ENCODE measurements at regions not wholly inside any gene's neighbourhood (a gene's known extent, or its start where the extent isn't known, plus 50 kb on each side); places are given as distances from the start of the nearest gene placed in this dataset.

DNA sequence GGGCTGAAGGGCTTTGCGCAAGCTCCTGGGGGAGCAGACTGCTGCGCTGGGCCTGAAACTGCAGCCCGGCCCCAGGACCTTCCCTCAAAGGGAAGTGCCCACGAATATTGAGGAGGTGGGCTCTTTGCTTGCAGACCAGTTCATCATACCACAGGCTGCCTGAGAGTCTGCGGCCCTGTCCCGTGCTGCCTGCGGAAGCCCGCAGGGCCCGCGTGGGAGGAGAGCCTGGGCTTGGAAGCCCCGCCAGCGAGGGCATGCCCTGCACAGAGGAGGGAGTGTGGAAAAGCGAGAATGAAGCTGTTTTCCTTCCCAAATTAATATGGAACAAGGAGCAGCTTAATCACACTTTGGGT, 83.6 kb upstream of the MKI67 start:
- ChIA-PET CTCF (interaction anchor here (0.7 to 7.6 kb wide), 10 partner anchors 13 to 146 kb away, joined by 3 to 137 read pairs (median 4); no protein-coding TSS in a partner anchor), POLR2A (no interaction called here)
- Mint-ChIP-seq H3K4me3 (peak overlapping the region; percentile 73), H3K4me1 (ENCODE audit: low read depth) (peaks cover 13% of the 10 kb centered on the region), H3K9me3 (ENCODE audit: insufficient read depth) (no peaks in the 10 kb centered on the region), H3K36me3 (ENCODE audit: low read depth) (no peaks in the 10 kb centered on the region), H3K27me3 (ENCODE audit: low read depth) (peaks cover 11% of the 10 kb centered on the region), H3K27ac (peak overlapping the region; percentile 69)
- ATAC-seq (peak; percentile 3), DNase-seq (no peak)

DNA sequence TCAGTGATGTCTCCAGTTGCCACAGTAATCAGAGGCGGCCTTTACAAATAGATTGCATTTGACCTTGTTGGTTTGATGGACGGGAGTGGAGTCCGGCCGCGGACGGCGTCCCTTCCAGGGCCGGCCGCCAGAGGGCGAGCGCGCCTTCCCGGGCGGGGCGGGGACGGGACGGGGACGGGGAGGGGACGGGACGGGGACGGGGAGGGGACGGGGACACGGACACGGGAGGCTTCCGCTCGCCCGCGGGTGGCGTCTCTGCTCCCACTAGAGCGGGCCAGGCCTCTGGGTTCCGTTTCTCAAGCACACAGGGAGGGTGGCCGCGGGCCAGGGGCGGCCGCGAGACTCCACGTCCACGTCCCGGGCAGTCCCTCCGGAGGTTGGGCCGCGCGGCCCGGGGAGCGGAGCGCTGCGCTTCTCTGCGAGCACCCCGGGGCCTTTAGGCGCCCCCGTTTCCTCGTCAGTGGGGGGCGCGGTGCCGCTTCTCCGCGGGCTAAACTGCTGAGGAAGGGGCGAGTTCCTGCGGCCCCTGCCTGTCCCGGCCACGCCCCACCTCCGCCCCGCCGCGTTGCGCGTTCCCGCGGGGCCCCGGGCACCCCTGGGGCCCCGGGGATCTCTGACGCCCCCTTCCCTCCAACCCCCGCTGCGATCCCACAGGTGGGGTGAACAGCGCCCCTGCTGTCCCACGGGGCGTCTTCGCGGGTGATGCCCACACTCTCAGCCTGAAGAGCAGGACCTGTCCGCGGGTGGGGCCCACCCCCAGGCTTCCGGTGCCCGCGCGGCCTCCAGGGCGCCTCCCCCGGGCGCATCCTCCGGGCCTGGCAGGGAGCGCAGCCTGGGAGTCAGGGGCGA, 84.2 kb upstream of the MKI67 start:
- peak; percentile 72 for ATAC-seq
- Mint-ChIP-seq H3K9me3 (ENCODE audit: insufficient read depth) (no peaks in the 10 kb centered on the region), H3K36me3 (ENCODE audit: low read depth) (no peaks in the 10 kb centered on the region), H3K27me3 (ENCODE audit: low read depth) (peaks cover 11% of the 10 kb centered on the region), H3K4me1 (ENCODE audit: low read depth) (peaks cover 13% of the 10 kb centered on the region), H3K4me3 (peak overlapping the region; percentile 73), H3K27ac (peak overlapping the region; percentile 69)
- ChIA-PET CTCF (interaction anchor here (0.7 to 7.6 kb wide), 15 partner anchors 11 to 147 kb away, joined by 3 to 137 read pairs (median 5); no protein-coding TSS in a partner anchor), POLR2A (interaction anchor here (0.6 to 1.1 kb wide), 2 partner anchors 29 to 32 kb away, joined by 3 to 5 read pairs; no protein-coding TSS in a partner anchor)
- peak; percentile 78 for DNase-seq

DNA sequence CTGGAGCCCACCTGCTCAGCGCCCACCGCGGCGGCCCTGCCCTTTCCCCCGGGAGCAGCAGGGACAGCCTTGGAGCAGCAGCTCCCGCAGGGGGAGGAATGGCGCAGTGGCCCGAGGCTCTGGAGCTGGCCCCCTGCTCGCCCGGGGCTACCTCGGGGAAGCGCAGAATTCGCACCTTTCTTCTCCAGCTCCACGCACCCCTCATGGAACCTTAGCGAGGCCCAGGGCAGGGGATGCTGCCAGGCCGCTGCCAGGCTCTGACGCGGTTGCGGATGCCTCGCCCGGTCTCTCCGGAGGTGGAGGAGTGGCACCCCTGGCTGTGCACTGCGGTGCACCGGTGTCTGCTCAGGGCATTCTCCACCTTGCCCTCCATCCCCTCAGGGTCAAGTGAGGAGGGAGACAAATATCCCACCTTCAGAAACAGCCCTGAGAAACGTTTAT, 84.9 kb upstream of the MKI67 start:
- CTCF ChIA-PET = interaction anchor here (0.6 to 7.6 kb wide), 17 partner anchors 10 to 204 kb away, joined by 3 to 137 read pairs (median 6); no protein-coding TSS in a partner anchor

DNA sequence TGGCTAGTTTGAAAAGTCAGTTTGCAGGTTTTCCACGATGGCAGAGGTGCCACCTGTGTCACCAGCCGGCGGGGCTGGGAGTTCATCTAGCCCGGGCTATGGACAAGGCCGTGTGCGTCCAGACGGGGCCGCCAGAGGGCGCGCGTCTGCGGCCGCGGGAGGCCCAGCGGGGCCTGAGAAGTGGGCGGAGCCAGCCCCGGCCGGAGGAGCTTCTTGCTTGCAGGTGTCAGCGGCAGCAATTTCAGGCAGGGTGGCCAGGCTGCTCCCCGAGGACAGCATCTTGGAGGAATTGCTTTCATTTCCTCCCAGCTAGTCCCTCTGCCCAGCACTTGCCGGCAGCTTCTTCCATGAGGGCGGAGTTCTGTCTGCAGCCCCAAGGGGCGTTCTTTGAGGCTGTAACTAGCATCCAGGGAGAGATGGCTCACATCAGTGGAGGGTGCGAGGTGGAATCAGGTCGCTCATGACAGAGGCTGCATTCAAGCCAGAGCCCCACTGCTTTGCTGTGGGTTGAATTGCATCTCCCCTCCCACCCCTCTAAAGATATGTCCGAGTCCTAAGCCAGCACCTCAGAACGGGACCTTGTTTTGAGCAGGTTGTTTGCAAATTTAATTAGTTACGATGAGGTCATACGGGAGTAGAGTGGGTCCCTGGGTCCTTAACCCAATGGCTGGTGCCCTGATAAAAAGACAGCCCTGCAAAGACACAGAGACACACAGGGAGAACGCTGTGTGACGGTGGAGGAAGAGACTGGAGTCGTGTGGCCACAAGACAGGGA, 85.9 kb upstream of the MKI67 start:
- Mint-ChIP-seq H3K36me3 (ENCODE audit: low read depth) (no peaks in the 10 kb centered on the region), H3K27me3 (ENCODE audit: low read depth) (peaks cover 10% of the 10 kb centered on the region), H3K27ac (peak overlapping the region; percentile 78), H3K4me1 (ENCODE audit: low read depth) (peaks cover 16% of the 10 kb centered on the region), H3K4me3 (peak overlapping the region; percentile 71), H3K9me3 (ENCODE audit: insufficient read depth) (no peaks in the 10 kb centered on the region)
- POLR2A ChIA-PET = interaction anchor here (0.6 to 1.8 kb wide), 3 partner anchors 20 to 34 kb away, joined by 3 to 7 read pairs (median 3); no protein-coding TSS in a partner anchor
- ATAC-seq (peak; percentile 80), DNase-seq (peak; percentile 87)
- CTCF ChIA-PET = interaction anchor here (0.7 to 7.6 kb wide), 24 partner anchors 10 to 648 kb away, joined by 3 to 137 read pairs (median 6); no protein-coding TSS in a partner anchor

More for the DNA sequence above, 84.9 kb upstream of the MKI67 start:
- POLR2A ChIA-PET = interaction anchor here (0.6 to 1.8 kb wide), 3 partner anchors 30 to 33 kb away, joined by 3 to 7 read pairs (median 5); no protein-coding TSS in a partner anchor
- no peaks in the 10 kb centered on the region for H3K9me3 Mint-ChIP-seq (ENCODE audit: insufficient read depth)
- peaks cover 13% of the 10 kb centered on the region for H3K4me1 Mint-ChIP-seq (ENCODE audit: low read depth)
- ATAC-seq (no peak), DNase-seq (no peak)
- H3K27ac Mint-ChIP-seq = no peak overlapping the region
- H3K36me3 Mint-ChIP-seq (ENCODE audit: low read depth) = no peaks in the 10 kb centered on the region
- H3K4me3 Mint-ChIP-seq = peak overlapping the region; percentile 71
- peaks cover 9% of the 10 kb centered on the region for H3K27me3 Mint-ChIP-seq (ENCODE audit: low read depth)

DNA sequence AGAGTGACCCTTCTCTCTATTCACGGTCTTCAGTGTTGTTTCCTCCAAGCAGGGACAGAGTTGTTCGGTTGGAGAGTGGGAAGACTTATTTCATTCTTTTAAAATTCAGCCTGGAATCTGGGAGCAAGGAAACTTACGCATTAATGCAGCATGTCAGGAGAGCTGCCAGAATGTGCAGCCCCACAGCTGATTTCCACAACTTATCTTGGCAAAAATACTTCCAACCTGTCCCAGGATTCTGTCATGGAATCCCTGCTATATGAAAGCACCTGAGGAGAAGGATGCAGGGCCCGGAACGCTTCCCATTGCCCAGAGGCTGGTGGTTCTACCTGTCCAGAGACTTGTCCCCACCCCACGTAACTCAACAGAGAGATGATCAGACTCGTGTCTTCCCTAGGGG, 86.9 kb upstream of the MKI67 start:
- Mint-ChIP-seq H3K27me3 (ENCODE audit: low read depth) (peaks cover 11% of the 10 kb centered on the region), H3K27ac (no peak overlapping the region), H3K4me3 (no peak overlapping the region), H3K4me1 (ENCODE audit: low read depth) (peaks cover 18% of the 10 kb centered on the region), H3K36me3 (ENCODE audit: low read depth) (no peaks in the 10 kb centered on the region), H3K9me3 (ENCODE audit: insufficient read depth) (no peaks in the 10 kb centered on the region)
- ChIA-PET POLR2A (interaction anchor here (1.8 kb wide), 1 partner anchor 32 kb away, joined by 7 read pairs; no protein-coding TSS in a partner anchor), CTCF (interaction anchor here (1.6 to 7.6 kb wide), 7 partner anchors 9 to 56 kb away, joined by 6 to 137 read pairs (median 20); no protein-coding TSS in a partner anchor)
- DNase-seq (no peak), ATAC-seq (no peak)

DNA sequence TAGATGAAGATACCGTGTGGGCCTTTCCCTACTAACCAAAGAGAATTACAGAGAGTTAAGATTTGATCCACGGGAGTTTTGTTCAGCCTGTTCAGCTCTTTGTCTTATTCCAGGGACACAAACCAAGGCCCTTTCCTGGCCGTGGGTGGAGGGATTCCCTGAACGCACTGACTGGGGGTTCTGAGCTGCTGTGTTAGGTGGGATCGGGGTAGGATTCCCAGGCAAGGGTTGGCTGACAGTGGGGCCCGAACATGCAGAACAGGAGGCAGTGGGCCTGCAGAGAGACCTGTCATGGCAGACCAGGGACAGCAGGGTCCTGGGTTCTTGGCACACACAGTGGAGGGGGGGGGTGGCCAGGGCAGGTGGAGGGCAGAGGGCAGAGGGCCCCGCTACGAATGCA, 89.5 kb upstream of the MKI67 start:
- peaks cover 17% of the 10 kb centered on the region for H3K4me1 Mint-ChIP-seq (ENCODE audit: low read depth)
- ATAC-seq (no peak), DNase-seq (no peak)
- ChIA-PET POLR2A (no interaction called here), CTCF (interaction anchor here (2.0 kb wide), 1 partner anchor 37 kb away, joined by 7 read pairs; no protein-coding TSS in a partner anchor)
- no peak overlapping the region for H3K27ac Mint-ChIP-seq
- peaks cover 6% of the 10 kb centered on the region for H3K27me3 Mint-ChIP-seq (ENCODE audit: low read depth)
- H3K4me3 Mint-ChIP-seq = no peak overlapping the region
- H3K36me3 Mint-ChIP-seq (ENCODE audit: low read depth) = no peaks in the 10 kb centered on the region
- H3K9me3 Mint-ChIP-seq (ENCODE audit: insufficient read depth) = no peaks in the 10 kb centered on the region

DNA sequence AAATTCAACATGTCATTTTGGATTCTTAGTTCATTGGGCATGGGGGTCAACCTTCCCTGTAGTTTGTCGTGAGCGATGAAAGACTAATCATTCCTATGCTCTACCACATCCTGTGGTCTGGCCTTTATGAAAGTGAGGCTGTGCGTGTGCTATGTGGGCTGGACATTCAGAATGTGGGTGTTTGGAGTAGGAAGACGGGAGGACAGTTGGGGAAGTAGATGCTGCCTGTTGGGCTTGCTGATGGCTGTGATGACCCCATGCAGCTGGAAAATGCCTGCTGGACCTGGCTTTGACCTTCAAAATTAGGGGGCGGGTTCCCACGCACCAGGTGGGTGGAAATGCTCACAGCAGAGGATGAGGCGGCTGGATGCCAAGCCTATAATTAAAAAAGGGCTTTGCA, 90.9 kb upstream of the MKI67 start:
- no peak overlapping the region for H3K27ac Mint-ChIP-seq
- H3K4me3 Mint-ChIP-seq = no peak overlapping the region
- no peaks in the 10 kb centered on the region for H3K36me3 Mint-ChIP-seq (ENCODE audit: low read depth)
- no peaks in the 10 kb centered on the region for H3K9me3 Mint-ChIP-seq (ENCODE audit: insufficient read depth)
- ATAC-seq (no peak), DNase-seq (no peak)
- POLR2A ChIA-PET = no interaction called here
- H3K27me3 Mint-ChIP-seq (ENCODE audit: low read depth) = peaks cover 9% of the 10 kb centered on the region
- CTCF ChIA-PET = interaction anchor here (2.0 kb wide), 1 partner anchor 39 kb away, joined by 7 read pairs; no protein-coding TSS in a partner anchor
- H3K4me1 Mint-ChIP-seq (ENCODE audit: low read depth) = peaks cover 21% of the 10 kb centered on the region

DNA sequence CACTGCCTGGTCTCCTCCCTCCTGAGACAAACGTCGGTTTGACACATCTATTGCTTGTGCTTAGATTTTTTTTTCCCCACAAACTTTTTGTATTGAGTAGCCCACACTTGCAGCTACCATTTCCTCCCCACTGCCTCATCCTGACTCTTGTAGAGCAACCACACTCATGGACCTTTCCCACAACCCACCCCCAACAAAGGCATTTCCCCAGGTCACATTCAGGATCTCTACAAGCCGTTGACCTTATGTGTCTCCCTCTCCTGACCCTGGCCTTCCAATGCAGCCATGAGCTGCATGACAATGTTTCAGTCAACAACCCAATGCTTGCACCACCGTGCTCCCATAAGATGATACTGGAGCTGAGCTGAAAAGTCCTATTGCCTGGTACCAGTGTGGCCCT, 91.9 kb upstream of the MKI67 start:
- Mint-ChIP-seq H3K4me3 (no peak overlapping the region), H3K36me3 (ENCODE audit: low read depth) (no peaks in the 10 kb centered on the region), H3K27me3 (ENCODE audit: low read depth) (peaks cover 12% of the 10 kb centered on the region), H3K4me1 (ENCODE audit: low read depth) (peaks cover 18% of the 10 kb centered on the region), H3K9me3 (ENCODE audit: insufficient read depth) (no peaks in the 10 kb centered on the region), H3K27ac (no peak overlapping the region)
- ATAC-seq = no peak
- no peak for DNase-seq
- ChIA-PET POLR2A (no interaction called here), CTCF (no interaction called here)

DNA sequence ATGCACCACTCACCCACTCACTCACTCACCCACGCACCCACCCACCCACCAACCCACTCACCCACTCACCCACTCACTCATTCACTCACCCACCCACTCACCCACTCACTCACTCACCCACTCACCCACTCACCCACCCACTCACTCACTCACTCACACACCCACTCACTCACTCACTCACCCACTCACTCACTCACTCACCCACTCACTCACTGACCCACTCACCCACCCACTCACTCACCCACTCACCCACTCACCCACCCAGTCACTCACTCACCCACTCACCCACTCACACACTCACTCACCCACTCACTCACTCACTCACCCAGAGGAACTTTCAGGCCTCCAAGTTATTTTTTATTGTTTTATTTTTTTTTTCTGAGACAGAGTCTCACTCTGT, 93.1 kb upstream of the MKI67 start:
- DNase-seq (no peak), ATAC-seq (no peak)
- CTCF ChIA-PET = no interaction called here
- H3K27me3 Mint-ChIP-seq (ENCODE audit: low read depth) = peaks cover 18% of the 10 kb centered on the region
- H3K36me3 Mint-ChIP-seq (ENCODE audit: low read depth) = no peaks in the 10 kb centered on the region
- H3K4me1 Mint-ChIP-seq (ENCODE audit: low read depth) = peaks cover 18% of the 10 kb centered on the region
- POLR2A ChIA-PET = no interaction called here
- H3K27ac Mint-ChIP-seq = no peak overlapping the region
- H3K9me3 Mint-ChIP-seq (ENCODE audit: insufficient read depth) = no peaks in the 10 kb centered on the region
- H3K4me3 Mint-ChIP-seq = no peak overlapping the region

DNA sequence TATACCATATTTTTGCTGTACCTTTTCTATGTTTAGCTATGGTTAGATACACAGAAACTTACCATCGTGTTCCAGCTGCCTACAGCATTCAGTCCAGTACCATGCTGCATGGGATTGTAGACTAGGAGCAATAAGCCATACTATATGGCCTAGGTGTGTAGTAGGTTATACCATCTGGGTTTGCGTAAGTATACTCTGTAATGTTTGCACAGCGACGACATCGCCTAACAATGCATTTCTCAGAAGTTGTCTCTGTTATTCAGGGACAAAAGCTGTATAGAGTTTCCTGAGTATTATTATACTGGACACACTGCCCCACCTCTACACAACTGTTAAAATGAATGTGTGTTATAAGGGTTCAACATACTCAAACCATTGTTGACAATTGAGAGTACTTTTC, 93.8 kb upstream of the MKI67 start:
- DNase-seq (no peak), ATAC-seq (no peak)
- no peaks in the 10 kb centered on the region for H3K36me3 Mint-ChIP-seq (ENCODE audit: low read depth)
- ChIA-PET POLR2A (no interaction called here), CTCF (no interaction called here)
- H3K4me3 Mint-ChIP-seq = no peak overlapping the region
- H3K27ac Mint-ChIP-seq = no peak overlapping the region
- no peaks in the 10 kb centered on the region for H3K9me3 Mint-ChIP-seq (ENCODE audit: insufficient read depth)
- H3K27me3 Mint-ChIP-seq (ENCODE audit: low read depth) = peaks cover 18% of the 10 kb centered on the region
- peaks cover 18% of the 10 kb centered on the region for H3K4me1 Mint-ChIP-seq (ENCODE audit: low read depth)

DNA sequence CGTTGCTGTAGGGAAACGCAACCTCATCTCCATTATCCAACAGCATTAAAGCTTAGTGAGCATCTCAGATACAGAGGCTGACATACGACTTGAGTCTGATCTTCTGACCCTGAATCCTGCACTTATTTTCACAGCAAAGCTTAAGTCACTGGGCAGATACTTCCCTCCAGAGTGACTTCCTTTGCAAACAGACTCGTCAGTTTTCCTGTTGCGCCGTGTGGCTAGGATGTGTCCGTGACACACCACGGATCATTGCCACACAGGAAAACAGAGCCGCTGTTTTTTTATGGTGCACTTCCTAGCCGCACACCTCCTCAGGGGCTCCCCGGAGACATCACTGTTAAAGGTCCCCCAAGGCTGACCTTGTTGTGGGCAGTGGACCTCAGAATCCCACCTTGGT, 94.9 kb upstream of the MKI67 start:
- peaks cover 26% of the 10 kb centered on the region for H3K27me3 Mint-ChIP-seq (ENCODE audit: low read depth)

More for the DNA sequence above, 94.9 kb upstream of the MKI67 start:
- Mint-ChIP-seq H3K27ac (no peak overlapping the region), H3K4me1 (ENCODE audit: low read depth) (peaks cover 18% of the 10 kb centered on the region), H3K9me3 (ENCODE audit: insufficient read depth) (no peaks in the 10 kb centered on the region), H3K36me3 (ENCODE audit: low read depth) (no peaks in the 10 kb centered on the region), H3K4me3 (no peak overlapping the region)
- DNase-seq (no peak), ATAC-seq (no peak)
- CTCF ChIA-PET = interaction anchor here (2.9 kb wide), 1 partner anchor 9 kb away, joined by 14 read pairs; no protein-coding TSS in a partner anchor
- POLR2A ChIA-PET = no interaction called here
